A673 (cell line): ENCODE measurements at regions not wholly inside any gene's neighbourhood (a gene's known extent, or its start where the extent isn't known, plus 50 kb on each side); places are given as distances from the start of the nearest gene placed in this dataset.
"Not testable (repeated sequence)": the region's sequence is repeated elsewhere in the genome, so short reads cannot be mapped to it uniquely, and the experiment has no call there.

ENCODE experiments used
- BruUV-seq: library from RNA; stranded (reverse); fragments of 400-500 nt; replicated peaks from 2 replicates; lab custom pipeline; 2021; lab: Mats Ljungman, UMichigan
- CTCF ChIA-PET: fragments of 300-600 bp; sonication (Branson Sonifier 250); formaldehyde crosslinking; loops from one replicate; lab custom pipeline; 2022; ENCODE audit warnings: antibody characterized with exemption; lab: Charles Lee
- POLR2A ChIA-PET: fragments of 300-600 bp; sonication (Branson Sonifier 250); formaldehyde crosslinking; loops from one replicate; lab custom pipeline; 2022; ENCODE audit warnings: antibody characterized with exemption; ENCODE audit not compliant: low non-redundant PET; lab: Charles Lee
- DNase-seq: peaks from one replicate; pipeline ENCODE4 v3.0.0-alpha.2; 2015; ENCODE audit warnings: low spot score
- H3K27ac ChIP-seq: fragments of 200-600 bp; sonication (generic); 2 replicates; pipeline ENCODE4 v1.5.1; 2016; ENCODE audit warnings: mixed run types, low read depth, mild to moderate bottlenecking, mixed read lengths, antibody characterized with exemption, low read length; ENCODE audit not compliant: poor library complexity, severe bottlenecking
- H3K27me3 ChIP-seq: fragments of 200-600 bp; sonication (generic); replicated peaks from 2 replicates; pipeline ENCODE4 v1.6.1; 2017; ENCODE audit warnings: mixed run types, low read depth, mild to moderate bottlenecking, mixed read lengths, antibody characterized with exemption, low read length; ENCODE audit not compliant: insufficient read depth, poor library complexity
- H3K36me3 ChIP-seq: fragments of 200-600 bp; sonication (generic); 2 replicates; pipeline ENCODE4 v1.6.1; 2016; ENCODE audit warnings: mixed run types, mild to moderate bottlenecking, mixed read lengths, antibody characterized with exemption, low read length; ENCODE audit not compliant: insufficient read depth, poor library complexity, severe bottlenecking
- H3K4me1 ChIP-seq: fragments of 200-600 bp; sonication (generic); 2 replicates; pipeline ENCODE4 v1.6.1; 2017; ENCODE audit warnings: mixed run types, mild to moderate bottlenecking, mixed read lengths, antibody characterized with exemption, low read length; ENCODE audit not compliant: insufficient read depth, poor library complexity, severe bottlenecking
- H3K4me3 ChIP-seq: fragments of 200-600 bp; sonication (generic); 2 replicates; pipeline ENCODE4 v1.5.1; 2016; ENCODE audit warnings: low read depth, mixed run types, mild to moderate bottlenecking, mixed read lengths, low read length; ENCODE audit not compliant: poor library complexity, severe bottlenecking
- H3K9me3 ChIP-seq: fragments of 200-600 bp; sonication (generic); 2 replicates; pipeline ENCODE4 v1.6.1; 2016; ENCODE audit warnings: mixed run types, low read depth, mild to moderate bottlenecking, mixed read lengths, antibody characterized with exemption, low read length; ENCODE audit not compliant: poor library complexity, severe bottlenecking
- CTCF ChIP-seq: fragments of 300-800, 200-600 bp; sonication (generic); conservative IDR thresholded peaks from 2 replicates; pipeline ENCODE4 v1.5.1; 2017; ENCODE audit warnings: low read depth, mild to moderate bottlenecking, antibody characterized with exemption, low read length, moderate library complexity, mixed read lengths
- EZH2 ChIP-seq: fragments of 200-600 bp; sonication (generic); IDR thresholded peaks from 2 replicates; pipeline ENCODE4 v1.6.1; 2017; ENCODE audit warnings: borderline replicate concordance, low read depth, mild to moderate bottlenecking, mixed read lengths, antibody characterized with exemption, low read length; ENCODE audit not compliant: poor library complexity, severe bottlenecking
- intact Hi-C: fragments of 100-400 bp; cut with micrococcal nuclease; formaldehyde crosslinking; loops from one replicate; pipeline ENCODE4 v1.10.0; 2022; ENCODE audit not compliant: unreplicated experiment

GRCh38 chr11:54797906-54798305, 91.3 kb downstream of the OR4A5 start:
- BruUV-seq, H3K27me3 ChIP-seq, H3K27ac ChIP-seq, H3K4me1 ChIP-seq, H3K36me3 ChIP-seq, DNase-seq, intact Hi-C loops, H3K4me3 ChIP-seq, CTCF ChIA-PET, POLR2A ChIA-PET: not testable (repeated sequence)
- H3K9me3 ChIP-seq, result peaks cover 50% of the 10 kb centered on the region

GRCh38 chr11:54832676-54833075, 126.0 kb downstream of the OR4A5 start:
- DNase-seq, result no peak
- H3K9me3 ChIP-seq, result peaks cover 61% of the 10 kb centered on the region
- no peak for TF ChIP-seq EZH2
- no peak for TF ChIP-seq CTCF
- no peaks in the 10 kb centered on the region for H3K36me3 ChIP-seq
- H3K4me1 ChIP-seq, result no peaks in the 10 kb centered on the region
- no peak overlapping the region for H3K27ac ChIP-seq
- intact Hi-C loops, result no loop called here
- H3K27me3 ChIP-seq, result no peaks in the 10 kb centered on the region
- BruUV-seq, result no TSS peak
- POLR2A ChIA-PET, result no interaction called here
- no peak overlapping the region for H3K4me3 ChIP-seq
- CTCF ChIA-PET, result no interaction called here

- H3K36me3 ChIP-seq, H3K4me1 ChIP-seq, POLR2A ChIA-PET, BruUV-seq, CTCF ChIA-PET, intact Hi-C loops, H3K27ac ChIP-seq, H3K27me3 ChIP-seq, DNase-seq, H3K4me3 ChIP-seq: not testable (repeated sequence)
- H3K9me3 ChIP-seq, result peaks cover 68% of the 10 kb centered on the region
Measured at GRCh38 chr11:54855047-54855446, 148.4 kb downstream of the OR4A5 start.
